ENCODE measurements at regions not wholly inside any gene's neighbourhood (a gene's known extent, or its start where the extent isn't known, plus 50 kb on each side); places are given as distances from the start of the nearest gene placed in this dataset.
A peak's percentile ranks its signal among the peaks of the same experiment; 100 is the strongest.

DNA sequence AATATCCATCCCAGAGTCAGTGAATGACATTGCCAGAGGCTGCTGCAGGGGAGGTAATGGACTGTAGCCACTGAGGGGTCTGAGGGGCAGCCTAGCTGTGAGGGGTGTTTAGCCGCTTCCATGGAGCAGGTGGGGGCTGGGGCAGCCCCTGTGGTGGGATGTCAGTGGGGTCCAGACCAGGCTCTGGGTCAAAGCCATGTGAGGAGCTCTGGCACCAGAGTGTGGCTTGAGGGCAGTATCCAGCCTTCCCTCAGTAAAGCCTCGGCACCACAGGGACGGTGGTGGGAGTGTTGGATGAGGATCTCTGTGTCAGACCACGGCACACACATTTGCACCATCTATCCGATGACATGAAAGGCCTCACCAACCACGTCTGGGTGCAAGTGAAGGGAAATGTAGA lies 85.0 kb downstream of the INHBB start:
- in situ Hi-C loops (cut with HindIII; ENCODE audit: low pct_unique_long_range_greater_than_20kb, low sequenced_read_pairs) = no loop called here
- no peak for DNase-seq (ENCODE audit: low read depth in 1 of 2, low spot score in 1 of 2)
- TF ChIP-seq JUND (IDR thresholded peaks at IDR 0.05; ENCODE audit: low read depth) = no peak

DNA sequence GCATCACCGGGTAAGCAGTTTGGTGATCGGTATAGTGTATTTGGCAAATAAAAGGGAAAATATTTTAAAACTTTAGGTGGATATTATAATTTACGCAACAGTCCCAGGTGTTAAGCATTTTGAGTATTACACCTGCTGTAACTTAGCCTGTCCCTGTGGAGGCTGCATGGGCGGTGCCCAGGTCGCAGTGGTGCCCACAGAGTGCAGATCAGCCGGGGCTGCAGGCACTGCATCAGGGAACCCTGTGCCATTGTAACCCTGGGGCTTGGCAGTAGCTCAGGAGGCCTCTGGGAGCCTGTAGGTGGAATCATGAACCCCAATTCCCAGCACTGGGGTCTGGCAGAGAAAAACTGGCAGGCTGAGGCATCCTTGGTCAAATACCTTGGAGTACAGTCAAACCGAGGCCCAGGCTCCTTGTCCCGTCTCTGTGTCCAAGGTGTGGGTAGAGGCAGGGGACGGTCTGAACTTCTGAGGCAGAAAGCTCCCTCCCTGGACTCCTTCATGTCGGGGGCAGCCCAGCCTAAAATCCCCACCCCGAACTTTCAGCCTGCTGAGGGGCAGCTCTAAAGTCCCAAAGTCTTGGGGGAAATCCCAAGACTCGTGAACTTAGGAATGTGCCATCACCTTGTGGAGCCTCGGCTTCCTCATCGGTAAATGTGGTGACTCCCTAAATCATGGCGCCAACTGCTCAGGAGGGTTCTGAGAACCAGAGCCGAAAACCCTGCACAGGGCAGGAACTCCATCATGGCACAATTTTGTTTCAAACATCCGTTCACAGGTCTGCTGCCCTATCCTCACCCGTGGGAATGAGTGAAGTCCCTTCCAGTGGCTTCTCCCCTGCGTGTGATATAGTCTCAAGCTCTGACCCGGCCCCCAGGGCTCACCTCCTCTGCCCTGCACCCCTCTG lies 85.7 kb downstream of the INHBB start:
- no peak for TF ChIP-seq JUND (IDR thresholded peaks at IDR 0.05; ENCODE audit: low read depth)
- in situ Hi-C loops (cut with HindIII; ENCODE audit: low pct_unique_long_range_greater_than_20kb, low sequenced_read_pairs) = no loop called here
- DNase-seq (ENCODE audit: low read depth in 1 of 2, low spot score in 1 of 2) = no peak

DNA sequence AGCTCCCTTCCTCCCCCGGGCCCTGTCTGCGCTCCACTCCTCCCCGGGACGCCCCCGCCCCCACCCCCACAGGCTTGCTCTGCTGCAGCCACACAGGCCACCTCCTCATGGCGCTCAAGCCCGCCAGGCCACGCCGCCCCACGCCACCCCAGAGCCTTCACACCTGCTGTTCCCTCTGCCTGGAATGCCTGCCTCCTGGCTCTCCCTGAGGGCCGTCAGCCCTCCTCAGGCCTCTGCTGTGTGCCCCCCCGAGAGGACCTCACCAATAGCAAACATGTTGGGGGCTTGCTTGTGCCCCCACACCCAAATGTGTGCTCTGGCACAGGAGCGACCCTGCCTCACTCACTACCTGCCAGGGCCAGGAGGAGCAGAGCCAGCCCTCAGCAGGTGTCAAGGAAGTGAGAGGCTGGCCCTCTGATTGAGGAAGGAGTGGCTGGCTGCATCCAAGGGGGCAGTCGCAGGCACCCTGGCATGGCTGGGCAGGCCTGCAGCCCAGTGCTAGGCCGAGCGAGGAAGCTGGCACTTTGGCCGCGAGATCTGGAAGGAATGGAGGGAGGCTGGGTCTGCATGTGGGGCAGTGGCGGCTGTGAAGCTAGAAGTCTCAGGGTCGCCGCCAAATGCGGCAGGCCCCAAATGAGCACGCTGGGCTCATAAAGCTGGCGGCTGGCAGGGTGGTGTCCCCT lies 86.5 kb downstream of the INHBB start:
- in situ Hi-C loops (cut with HindIII; ENCODE audit: low pct_unique_long_range_greater_than_20kb, low sequenced_read_pairs) = no loop called here
- no peak for DNase-seq (ENCODE audit: low read depth in 1 of 2, low spot score in 1 of 2)
- no peak for TF ChIP-seq JUND (IDR thresholded peaks at IDR 0.05; ENCODE audit: low read depth)

DNA sequence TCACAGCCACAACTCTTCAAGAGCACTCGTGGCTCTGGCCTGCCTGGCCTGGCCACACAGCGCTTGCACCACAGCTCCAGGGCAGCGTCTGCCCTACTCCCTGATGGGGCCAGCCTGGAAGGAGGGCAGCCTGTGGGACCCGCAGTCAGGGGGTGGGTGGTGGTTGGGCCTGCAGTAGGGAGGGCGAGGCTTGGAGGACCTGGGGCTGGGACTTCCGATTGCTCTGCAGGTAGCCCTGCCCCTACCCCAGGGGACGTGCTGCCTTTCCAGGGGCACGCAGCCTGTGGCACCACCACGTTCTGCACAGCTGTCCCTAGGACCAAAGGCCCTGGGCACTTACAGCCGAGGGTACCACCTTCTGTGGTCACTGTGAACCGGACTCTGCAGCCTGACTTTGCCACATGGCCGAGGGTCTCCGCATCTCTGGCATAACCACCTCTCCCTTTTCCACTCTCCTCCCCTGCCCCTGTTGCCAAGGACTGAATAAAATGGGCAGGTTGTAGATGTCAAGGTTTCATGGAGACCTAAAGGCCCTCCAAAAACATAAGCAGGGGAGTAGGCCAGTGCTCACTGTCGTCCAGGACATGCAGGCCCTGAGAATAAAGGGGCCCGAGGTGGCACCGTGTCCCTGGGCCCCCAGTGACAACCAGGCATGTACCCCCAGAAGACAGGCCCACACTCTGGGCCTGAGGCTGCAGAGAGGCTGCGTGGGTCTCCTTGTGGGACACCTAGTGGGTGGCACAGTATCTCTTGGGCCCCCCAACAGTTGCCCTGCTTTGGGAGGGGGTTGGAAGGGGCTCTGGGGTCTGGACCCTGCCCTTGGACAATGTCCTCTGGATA lies 87.3 kb downstream of the INHBB start:
- DNase-seq (ENCODE audit: low read depth in 1 of 2, low spot score in 1 of 2) = no peak
- no peak for TF ChIP-seq JUND (IDR thresholded peaks at IDR 0.05; ENCODE audit: low read depth)
- in situ Hi-C loops (cut with HindIII; ENCODE audit: low pct_unique_long_range_greater_than_20kb, low sequenced_read_pairs) = no loop called here

DNA sequence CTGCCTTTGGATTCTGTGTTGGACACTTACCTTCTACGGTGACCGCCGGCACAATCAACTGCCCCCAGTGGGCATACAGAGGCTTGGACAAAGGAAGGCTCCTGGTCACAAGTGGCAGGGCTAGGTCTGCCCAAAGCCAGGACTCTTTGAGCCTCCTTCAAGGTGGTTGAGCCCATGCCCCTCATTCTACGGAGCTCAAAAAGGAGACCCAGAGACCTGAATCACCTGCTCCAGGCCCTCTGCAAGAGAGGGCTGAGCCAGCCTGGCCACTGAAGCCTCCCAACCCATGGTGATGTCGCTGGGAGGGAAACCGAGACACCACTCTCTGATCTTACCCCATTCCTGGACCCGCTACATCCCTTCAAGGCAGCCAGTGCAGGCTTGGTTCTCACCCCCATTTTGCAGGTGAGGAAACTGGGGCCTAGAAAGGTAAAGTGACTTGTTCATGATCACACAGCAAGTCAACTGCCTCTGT lies 87.9 kb downstream of the INHBB start:
- DNase-seq (ENCODE audit: low read depth in 1 of 2, low spot score in 1 of 2) = no peak
- no peak for TF ChIP-seq JUND (IDR thresholded peaks at IDR 0.05; ENCODE audit: low read depth)
- in situ Hi-C loops (cut with HindIII; ENCODE audit: low pct_unique_long_range_greater_than_20kb, low sequenced_read_pairs) = no loop called here

DNA sequence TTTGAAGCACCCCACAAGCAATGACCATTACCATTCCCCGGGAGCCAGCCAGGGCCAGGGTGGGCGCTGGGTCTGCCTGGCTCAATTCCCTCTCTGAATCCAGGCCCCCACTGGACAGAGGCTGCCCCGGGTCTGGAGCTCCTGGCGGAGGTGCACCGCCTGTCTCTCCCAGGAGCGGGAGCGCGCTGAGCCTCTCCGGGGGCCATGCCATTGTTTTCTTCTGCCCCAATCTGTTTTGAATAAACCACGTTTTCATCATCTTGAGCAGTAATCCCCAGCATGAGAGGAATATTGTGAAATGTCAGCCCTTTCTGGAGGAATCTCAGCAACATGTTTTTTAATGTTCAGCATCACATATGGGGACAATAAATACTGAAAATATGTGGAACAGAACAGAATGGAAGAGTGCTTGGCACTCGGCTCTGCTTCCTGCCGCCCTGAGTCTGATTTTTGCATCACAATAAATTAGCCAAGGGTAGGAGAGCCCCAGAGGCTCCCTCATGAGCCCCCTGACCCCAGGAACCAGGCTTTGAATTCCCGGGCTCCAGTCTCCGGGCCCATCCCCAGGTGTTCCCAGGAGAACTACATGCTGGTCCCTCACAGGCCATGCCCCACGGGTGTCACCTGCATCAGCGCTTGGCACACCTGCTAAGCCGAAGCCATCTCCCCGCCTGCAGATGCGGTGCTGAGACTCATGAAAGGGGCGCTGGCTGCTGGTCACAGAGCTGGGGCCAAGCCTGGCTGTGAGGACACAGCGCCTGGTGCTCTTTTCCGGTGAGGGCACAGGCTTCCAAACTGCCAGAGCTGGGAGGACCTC lies 88.8 kb downstream of the INHBB start:
- no peak for TF ChIP-seq JUND (IDR thresholded peaks at IDR 0.05; ENCODE audit: low read depth)
- in situ Hi-C loops (cut with HindIII; ENCODE audit: low pct_unique_long_range_greater_than_20kb, low sequenced_read_pairs) = no loop called here
- DNase-seq (ENCODE audit: low read depth in 1 of 2, low spot score in 1 of 2) = no peak

DNA sequence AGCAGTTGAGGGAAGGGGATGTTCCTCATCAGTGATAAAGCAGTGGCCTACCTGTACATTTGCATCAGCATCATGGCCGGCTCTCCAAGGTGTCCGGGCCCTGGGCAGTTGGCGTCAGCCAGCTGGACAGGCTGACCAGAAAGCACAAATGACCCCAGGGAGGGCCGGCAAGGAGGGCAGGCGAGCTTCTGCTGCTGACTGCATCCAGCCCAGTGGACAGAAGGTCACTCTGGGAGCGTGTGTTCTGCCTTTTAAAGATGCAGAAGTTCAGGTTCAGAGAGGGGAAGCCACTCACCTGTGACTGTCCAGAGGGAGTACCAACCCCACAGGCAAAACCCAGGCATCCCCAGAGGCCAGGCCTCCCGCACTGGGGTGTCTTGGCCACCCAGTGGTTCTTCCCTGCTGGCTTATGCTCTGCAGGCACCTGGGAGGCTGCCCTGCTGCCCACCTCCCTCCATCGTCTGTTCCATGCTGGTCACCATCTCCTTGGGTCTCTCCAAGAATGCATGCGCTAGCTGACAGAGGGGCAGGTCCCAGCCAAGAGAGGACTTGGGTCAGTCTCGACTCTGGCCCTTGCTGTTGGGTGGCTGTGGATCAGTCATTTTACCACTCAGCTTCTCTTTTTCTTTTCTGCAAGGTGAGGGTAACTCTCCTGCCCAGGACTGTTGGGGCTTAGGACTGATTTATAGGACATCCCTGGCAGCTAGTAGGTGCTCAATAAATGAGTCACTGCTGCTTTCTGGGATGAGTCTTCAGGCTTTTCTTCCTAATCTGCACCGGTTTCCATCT lies 89.9 kb downstream of the INHBB start:
- DNase-seq (ENCODE audit: low read depth in 1 of 2, low spot score in 1 of 2) = no peak
- in situ Hi-C loops (cut with HindIII; ENCODE audit: low pct_unique_long_range_greater_than_20kb, low sequenced_read_pairs) = no loop called here

DNA sequence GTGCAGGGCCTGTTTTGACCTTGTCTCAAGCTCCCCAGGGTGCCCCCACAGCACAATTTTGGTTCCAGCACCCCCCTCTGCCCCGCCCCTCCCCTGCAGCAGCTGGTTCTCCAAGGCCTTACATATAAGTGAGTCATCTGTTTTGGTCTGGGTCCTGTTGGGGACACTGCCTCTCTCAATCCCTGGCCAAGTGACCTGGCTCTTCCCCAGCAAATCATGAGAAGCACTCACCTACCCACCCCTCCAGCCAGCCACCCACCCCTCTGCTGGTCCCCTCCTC lies 90.5 kb downstream of the INHBB start:
- no peak for DNase-seq (ENCODE audit: low read depth in 1 of 2, low spot score in 1 of 2)
- in situ Hi-C loops (cut with HindIII; ENCODE audit: low pct_unique_long_range_greater_than_20kb, low sequenced_read_pairs) = no loop called here
- no peak for TF ChIP-seq JUND (IDR thresholded peaks at IDR 0.05; ENCODE audit: low read depth)

More for the DNA sequence above, 89.9 kb downstream of the INHBB start:
- no peak for TF ChIP-seq JUND (IDR thresholded peaks at IDR 0.05; ENCODE audit: low read depth)

DNA sequence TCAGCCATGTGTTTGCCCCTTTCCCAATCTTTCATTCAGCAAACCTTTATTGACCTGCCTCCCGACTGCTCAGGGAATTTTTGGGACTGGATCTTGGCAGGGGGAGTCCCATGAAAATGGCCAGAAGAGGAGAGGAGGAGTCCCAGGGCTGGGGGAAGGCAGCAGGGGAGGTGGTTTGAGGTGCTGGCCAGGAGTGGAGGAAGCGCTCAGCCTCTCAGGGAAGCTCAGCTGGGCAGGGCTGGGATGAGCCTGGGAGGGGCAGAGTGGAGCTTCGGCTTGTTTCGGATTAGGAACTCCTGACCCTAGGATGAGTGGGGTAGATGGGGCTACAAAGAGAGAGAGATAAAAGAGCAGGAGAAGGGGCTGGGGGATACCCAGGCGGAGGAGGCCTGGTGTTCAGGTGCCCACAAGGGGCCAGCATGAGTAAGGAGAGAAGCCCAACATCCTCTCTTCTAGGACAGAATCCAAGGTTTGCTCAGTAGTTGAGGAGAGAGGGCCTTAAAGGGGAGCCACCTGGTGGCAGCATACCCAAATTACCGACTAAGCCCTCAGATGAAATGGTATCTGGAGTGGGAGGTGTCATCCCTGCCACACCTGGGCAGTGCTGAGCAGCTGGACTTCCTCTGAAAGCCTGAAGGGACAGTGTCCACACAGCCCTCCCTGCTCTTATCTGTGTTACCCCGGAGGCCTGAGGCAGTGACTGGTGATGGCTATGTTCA lies 91.1 kb downstream of the INHBB start:
- TF ChIP-seq JUND (IDR thresholded peaks at IDR 0.05; ENCODE audit: low read depth) = no peak
- peak in 1 of 2 experiments; percentile 64 for DNase-seq (ENCODE audit: low read depth in 1 of 2, low spot score in 1 of 2)
- in situ Hi-C loops (cut with HindIII; ENCODE audit: low pct_unique_long_range_greater_than_20kb, low sequenced_read_pairs) = no loop called here

DNA sequence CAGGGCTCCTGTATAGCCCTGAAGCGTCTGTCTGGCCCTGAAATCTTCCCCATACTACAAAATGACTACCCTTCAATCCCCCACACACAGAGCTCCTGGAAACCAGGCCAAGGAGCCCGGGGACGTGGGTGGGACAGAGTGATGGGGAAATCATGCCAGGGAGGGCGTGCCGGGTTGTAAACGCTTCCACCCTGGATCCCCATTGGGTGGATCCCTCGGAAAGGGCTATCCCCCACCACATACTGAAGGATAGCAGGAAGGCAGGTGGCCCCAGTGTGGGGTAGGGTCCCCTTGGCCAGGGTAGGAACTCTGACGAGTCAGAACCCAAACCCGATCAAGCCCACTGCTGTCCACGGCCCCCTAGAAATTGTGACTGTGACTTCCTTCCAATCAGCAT lies 91.7 kb downstream of the INHBB start:
- DNase-seq (ENCODE audit: low read depth in 1 of 2, low spot score in 1 of 2) = no peak
- in situ Hi-C loops (cut with HindIII; ENCODE audit: low pct_unique_long_range_greater_than_20kb, low sequenced_read_pairs) = no loop called here
- no peak for TF ChIP-seq JUND (IDR thresholded peaks at IDR 0.05; ENCODE audit: low read depth)
